ENCODE measurements at regions not wholly inside any gene's neighbourhood (a gene's known extent, or its start where the extent isn't known, plus 50 kb on each side); places are given as distances from the start of the nearest gene placed in this dataset.

GRCh38 chr1:2952371-2952770, 68.9 kb upstream of the ACTRT2 start:
- TF ChIP-seq CTCF (conservative IDR thresholded peaks at IDR 0.05; ENCODE audit: low read length): no peak
- no peak for TF ChIP-seq EZH2phosphoT487 (IDR thresholded peaks at IDR 0.05; ENCODE audit: borderline replicate concordance, low read depth, low read length)
